ENCODE measurements at regions not wholly inside any gene's neighbourhood (a gene's known extent, or its start where the extent isn't known, plus 50 kb on each side); places are given as distances from the start of the nearest gene placed in this dataset.

DNA sequence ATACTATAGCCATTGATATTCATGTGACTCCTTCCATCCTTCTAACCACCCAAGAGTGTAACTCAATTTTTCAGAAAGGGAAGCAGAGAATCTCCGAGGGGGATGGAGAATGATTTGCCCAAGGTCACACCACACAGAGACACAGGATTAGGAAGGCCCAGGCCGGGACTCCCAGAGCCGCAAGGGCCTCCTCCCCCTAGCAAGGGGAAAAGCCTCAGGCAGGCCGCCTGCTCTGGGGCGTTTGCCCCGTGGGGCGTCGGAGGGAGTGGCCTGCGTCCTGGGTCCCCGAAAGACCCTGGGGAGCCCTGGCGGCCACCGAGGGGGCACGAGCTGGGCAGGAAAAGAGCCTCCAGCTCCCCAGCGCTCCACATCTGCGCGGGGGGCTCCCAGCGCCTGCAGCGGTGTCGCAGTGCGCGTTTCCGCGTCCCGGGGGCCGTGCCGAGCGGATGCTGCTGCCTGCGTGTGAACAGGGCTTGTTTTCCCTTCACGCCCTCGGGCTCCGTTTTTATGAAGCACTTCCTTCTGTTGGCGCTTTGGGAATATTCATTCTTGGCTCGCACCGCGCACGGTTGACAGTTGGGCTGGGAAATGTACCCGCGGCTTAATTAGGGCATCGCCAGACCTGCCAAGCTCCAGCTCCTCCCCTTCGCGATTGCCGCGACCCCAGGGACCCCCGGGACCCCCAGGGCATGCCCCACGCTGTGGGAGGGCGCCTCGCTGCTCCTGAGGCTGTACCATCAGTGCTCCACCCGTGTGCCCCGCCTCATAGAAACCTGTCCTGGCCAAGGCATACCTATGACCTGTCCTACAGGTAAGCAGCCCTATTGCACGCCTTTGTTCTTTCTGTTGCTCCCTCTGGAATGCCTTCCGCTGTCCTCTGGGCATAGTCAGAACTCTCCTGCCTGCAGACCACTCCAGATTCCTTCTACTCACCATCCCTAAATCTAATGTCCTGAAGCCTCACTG is 158.9 kb upstream of the GLI2 start:
- TF ChIP-seq, protein P1, sequence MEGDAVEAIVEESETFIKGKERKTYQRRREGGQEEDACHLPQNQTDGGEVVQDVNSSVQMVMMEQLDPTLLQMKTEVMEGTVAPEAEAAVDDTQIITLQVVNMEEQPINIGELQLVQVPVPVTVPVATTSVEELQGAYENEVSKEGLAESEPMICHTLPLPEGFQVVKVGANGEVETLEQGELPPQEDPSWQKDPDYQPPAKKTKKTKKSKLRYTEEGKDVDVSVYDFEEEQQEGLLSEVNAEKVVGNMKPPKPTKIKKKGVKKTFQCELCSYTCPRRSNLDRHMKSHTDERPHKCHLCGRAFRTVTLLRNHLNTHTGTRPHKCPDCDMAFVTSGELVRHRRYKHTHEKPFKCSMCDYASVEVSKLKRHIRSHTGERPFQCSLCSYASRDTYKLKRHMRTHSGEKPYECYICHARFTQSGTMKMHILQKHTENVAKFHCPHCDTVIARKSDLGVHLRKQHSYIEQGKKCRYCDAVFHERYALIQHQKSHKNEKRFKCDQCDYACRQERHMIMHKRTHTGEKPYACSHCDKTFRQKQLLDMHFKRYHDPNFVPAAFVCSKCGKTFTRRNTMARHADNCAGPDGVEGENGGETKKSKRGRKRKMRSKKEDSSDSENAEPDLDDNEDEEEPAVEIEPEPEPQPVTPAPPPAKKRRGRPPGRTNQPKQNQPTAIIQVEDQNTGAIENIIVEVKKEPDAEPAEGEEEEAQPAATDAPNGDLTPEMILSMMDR (IDR thresholded peaks at IDR 0.05), result no peak
- no peak for TF ChIP-seq POLR2A (IDR thresholded peaks at IDR 0.05)
